ENCODE measurements at regions not wholly inside any gene's neighbourhood (a gene's known extent, or its start where the extent isn't known, plus 50 kb on each side); places are given as distances from the start of the nearest gene placed in this dataset.

DNA sequence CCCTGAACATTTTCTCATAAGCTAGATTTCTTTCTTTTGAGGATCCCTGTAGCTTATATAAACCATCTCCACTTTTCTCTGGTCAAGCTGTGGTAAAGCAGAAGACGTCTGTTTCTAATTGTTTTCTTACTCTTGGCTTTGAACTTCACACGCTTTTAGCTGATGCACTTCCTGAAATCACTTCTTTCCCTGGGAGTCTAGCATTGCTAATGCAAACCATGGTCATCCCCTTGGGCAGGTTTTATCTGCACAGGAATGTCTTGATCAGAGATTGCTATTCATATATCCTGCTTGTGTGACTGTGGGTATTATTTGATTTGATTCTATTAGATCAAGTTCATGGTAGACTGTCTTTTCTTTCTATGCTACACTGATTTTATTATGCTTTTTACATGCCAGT, 199.2 kb upstream of the POU2AF2 start:
- Histone ChIP-seq H3K4me1 (ENCODE audit: low read depth) (no peaks in the 10 kb centered on the region), H3K9me3 (no peaks in the 10 kb centered on the region), H3K36me3 (ENCODE audit: low read depth) (no peaks in the 10 kb centered on the region), H3K4me3 (no peak overlapping the region)
- TF ChIP-seq, protein P1, sequence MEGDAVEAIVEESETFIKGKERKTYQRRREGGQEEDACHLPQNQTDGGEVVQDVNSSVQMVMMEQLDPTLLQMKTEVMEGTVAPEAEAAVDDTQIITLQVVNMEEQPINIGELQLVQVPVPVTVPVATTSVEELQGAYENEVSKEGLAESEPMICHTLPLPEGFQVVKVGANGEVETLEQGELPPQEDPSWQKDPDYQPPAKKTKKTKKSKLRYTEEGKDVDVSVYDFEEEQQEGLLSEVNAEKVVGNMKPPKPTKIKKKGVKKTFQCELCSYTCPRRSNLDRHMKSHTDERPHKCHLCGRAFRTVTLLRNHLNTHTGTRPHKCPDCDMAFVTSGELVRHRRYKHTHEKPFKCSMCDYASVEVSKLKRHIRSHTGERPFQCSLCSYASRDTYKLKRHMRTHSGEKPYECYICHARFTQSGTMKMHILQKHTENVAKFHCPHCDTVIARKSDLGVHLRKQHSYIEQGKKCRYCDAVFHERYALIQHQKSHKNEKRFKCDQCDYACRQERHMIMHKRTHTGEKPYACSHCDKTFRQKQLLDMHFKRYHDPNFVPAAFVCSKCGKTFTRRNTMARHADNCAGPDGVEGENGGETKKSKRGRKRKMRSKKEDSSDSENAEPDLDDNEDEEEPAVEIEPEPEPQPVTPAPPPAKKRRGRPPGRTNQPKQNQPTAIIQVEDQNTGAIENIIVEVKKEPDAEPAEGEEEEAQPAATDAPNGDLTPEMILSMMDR (IDR thresholded peaks at IDR 0.05): no peak
- DNase-seq (no peak), ATAC-seq (no peak)
- intact Hi-C loops (cut with DNase I, micrococcal nuclease): no loop called here

DNA sequence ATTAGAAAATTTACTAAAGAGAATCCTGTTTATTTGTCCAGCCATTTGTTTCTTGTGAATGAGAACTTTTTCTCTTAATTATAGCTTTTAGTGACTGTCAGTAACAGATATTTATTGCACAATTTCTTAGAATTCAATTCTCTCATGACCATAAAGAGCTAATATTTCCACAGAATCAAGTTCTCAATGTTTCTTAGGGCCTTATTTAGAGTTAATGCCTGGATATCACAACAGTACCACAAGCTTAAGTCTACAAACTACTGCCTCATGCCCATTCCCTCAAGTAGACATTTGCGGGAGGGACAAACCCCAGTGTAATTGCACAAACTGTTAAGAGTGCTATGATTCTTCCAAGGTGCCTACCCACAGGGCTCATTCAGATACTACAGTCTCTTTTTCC, 199.7 kb upstream of the POU2AF2 start:
- intact Hi-C loops (cut with DNase I, micrococcal nuclease): no loop called here
- TF ChIP-seq, protein P1 (IDR thresholded peaks at IDR 0.05): no peak
- no peaks in the 10 kb centered on the region for H3K36me3 ChIP-seq (ENCODE audit: low read depth)
- no peak for ATAC-seq
- DNase-seq: no peak
- H3K4me3 ChIP-seq: no peak overlapping the region
- no peaks in the 10 kb centered on the region for H3K9me3 ChIP-seq
- H3K4me1 ChIP-seq (ENCODE audit: low read depth): no peaks in the 10 kb centered on the region

DNA sequence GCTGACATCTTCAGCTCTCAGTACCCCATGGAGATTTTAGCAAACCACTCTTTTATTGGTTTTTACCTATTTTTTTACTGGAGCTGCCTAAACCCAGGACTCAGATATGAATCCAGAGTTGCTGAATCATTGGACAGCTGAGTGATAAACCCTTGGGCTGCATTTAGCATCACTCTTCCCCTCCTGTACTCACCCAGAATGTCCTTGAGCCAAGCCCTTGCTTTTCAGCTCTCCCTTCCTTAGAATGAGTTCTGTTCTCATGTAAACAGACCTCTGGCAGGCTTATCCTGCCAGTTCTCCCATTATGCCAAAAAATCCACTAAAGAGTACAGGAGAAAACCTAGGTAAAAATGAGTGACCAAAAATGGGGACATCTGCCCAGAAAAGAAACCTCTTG, 200.1 kb upstream of the POU2AF2 start:
- Histone ChIP-seq H3K4me1 (ENCODE audit: low read depth) (no peaks in the 10 kb centered on the region), H3K9me3 (no peaks in the 10 kb centered on the region), H3K36me3 (ENCODE audit: low read depth) (no peaks in the 10 kb centered on the region), H3K4me3 (no peak overlapping the region)
- intact Hi-C loops (cut with DNase I, micrococcal nuclease): no loop called here
- ATAC-seq (no peak), DNase-seq (no peak)
- TF ChIP-seq, protein P1 (IDR thresholded peaks at IDR 0.05): no peak

DNA sequence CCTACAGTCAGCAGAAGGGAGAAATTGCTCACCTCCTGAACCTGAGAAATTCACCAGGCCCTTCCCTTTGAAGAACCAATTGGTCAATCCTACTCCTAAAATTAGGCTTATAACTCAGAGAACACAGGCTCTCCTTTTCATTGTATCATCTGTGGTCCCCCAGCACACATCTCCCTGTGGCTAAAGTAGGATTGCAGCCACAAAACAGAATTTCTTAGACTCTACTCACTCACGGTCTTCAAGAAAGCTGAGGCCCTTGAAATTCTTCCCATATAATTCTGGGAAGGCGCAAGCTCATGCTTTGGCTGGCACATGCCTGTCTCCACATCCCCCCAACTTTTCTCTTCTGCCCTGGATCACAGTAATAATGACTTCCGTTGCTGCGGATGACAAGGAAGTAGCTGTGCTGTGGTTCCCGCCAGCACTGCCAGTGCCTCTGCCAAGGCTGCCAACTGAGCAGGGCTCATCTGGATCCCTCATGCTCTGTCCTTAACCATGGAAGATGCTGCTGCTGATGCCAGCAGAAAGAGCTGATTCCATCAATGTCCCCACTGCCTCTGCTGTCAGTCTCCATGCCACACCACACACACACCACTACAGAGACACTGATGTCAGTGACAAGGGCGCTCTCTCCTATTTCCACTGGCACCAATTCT, 200.6 kb upstream of the POU2AF2 start:
- ATAC-seq: no peak
- TF ChIP-seq, protein P1 (IDR thresholded peaks at IDR 0.05): no peak

DNA sequence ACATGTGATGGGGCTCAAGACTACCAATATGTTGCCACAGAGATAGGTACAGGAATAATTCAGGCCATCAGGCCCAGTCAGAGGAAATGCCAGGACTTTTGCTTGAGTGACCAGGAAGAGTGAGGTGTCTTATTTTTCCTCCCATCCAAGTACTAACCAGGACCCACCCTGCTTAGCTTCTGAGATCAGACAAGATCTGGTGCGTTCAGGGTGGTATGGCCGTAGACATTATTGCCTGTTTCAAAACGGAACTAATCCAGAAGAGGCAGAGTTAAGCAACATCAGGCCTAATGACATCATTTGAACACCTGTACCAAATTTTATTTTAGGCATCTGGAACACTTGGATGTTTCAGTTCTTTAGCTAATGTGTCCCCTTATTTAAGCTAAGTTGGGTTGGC, 205.5 kb upstream of the POU2AF2 start:
- no peak for DNase-seq
- Histone ChIP-seq H3K36me3 (ENCODE audit: low read depth) (no peaks in the 10 kb centered on the region), H3K9me3 (no peaks in the 10 kb centered on the region), H3K4me3 (no peak overlapping the region), H3K4me1 (ENCODE audit: low read depth) (no peaks in the 10 kb centered on the region)
- TF ChIP-seq, protein P1 (IDR thresholded peaks at IDR 0.05): no peak
- intact Hi-C loops (cut with DNase I, micrococcal nuclease): no loop called here
- no peak for ATAC-seq

More for the DNA sequence above, 200.6 kb upstream of the POU2AF2 start:
- H3K4me1 ChIP-seq (ENCODE audit: low read depth): no peaks in the 10 kb centered on the region
- H3K36me3 ChIP-seq (ENCODE audit: low read depth): no peaks in the 10 kb centered on the region
- intact Hi-C loops (cut with DNase I, micrococcal nuclease): no loop called here
- DNase-seq: no peak
- no peak overlapping the region for H3K4me3 ChIP-seq
- H3K9me3 ChIP-seq: no peaks in the 10 kb centered on the region

DNA sequence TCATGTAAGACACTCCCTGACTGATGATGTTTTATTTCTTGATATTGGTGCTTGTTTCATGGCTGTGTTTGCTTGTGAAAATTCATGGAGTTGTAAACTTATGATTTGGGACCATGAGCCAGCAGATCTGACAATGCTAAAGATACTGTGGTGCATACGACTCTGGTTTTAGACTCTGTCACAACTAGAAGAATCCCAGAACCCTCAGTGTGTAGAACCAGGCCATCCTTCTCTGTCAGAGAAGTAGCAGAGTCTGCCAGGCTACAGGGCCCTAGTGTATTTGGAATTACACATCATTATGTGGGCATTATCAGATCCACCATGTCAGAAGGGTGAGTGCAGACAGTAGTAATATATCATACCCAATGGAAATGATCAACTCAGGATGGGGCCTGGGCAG, 209.8 kb upstream of the POU2AF2 start:
- no peak for ATAC-seq
- no peak overlapping the region for H3K4me3 ChIP-seq
- no peaks in the 10 kb centered on the region for H3K9me3 ChIP-seq
- H3K4me1 ChIP-seq (ENCODE audit: low read depth): no peaks in the 10 kb centered on the region
- H3K36me3 ChIP-seq (ENCODE audit: low read depth): no peaks in the 10 kb centered on the region
- intact Hi-C loops (cut with DNase I, micrococcal nuclease): no loop called here
- DNase-seq: no peak
- TF ChIP-seq, protein P1 (IDR thresholded peaks at IDR 0.05): no peak
